ENCODE measurements at regions not wholly inside any gene's neighbourhood (a gene's known extent, or its start where the extent isn't known, plus 50 kb on each side); places are given as distances from the start of the nearest gene placed in this dataset.

- Histone ChIP-seq H3K79me2 (ENCODE audit: control insufficient read depth, insufficient read depth, low read length) (no peaks in the 10 kb centered on the region), H3K4me3 (replicated peaks in 1 of 4; ENCODE audit: control extremely low read depth in 1 of 4, insufficient read depth in 1 of 4, low read depth in 3 of 4, low read length in 4 of 4) (no peak overlapping the region), H3K36me3 (ENCODE audit: control insufficient read depth, insufficient read depth, low read length) (no peaks in the 10 kb centered on the region), H4K20me1 (ENCODE audit: control insufficient read depth, extremely low read depth, insufficient read depth, low read length) (no peaks in the 10 kb centered on the region), H3K4me1 (ENCODE audit: control insufficient read depth, extremely low read depth, insufficient read depth, low read length) (no peaks in the 10 kb centered on the region), H3K9ac (ENCODE audit: insufficient read depth, low read length) (no peak overlapping the region), H3K4me2 (ENCODE audit: extremely low read depth, insufficient read depth, low read length) (no peak overlapping the region), H3K27ac (ENCODE audit: insufficient read depth, low read length) (no peak overlapping the region), H3K9me3 (ENCODE audit: control insufficient read depth, insufficient read depth, low read depth, low read length) (no peaks in the 10 kb centered on the region), H3K27me3 (ENCODE audit: control insufficient read depth, insufficient read depth, low read length) (no peaks in the 10 kb centered on the region), H2AFZ (ENCODE audit: low read length) (no peak overlapping the region)
- no peak for TF ChIP-seq CTCF (conservative IDR thresholded peaks at IDR 0.05 in 1 of 2, IDR thresholded peaks at IDR 0.05 in 1 of 2; ENCODE audit: low read depth in 1 of 2, low read length in 2 of 2)
- no peak for TF ChIP-seq EZH2 (IDR thresholded peaks at IDR 0.05; ENCODE audit: low read length, missing control alignments)
- DNase-seq (ENCODE audit: low read depth in 2 of 2), result peak in 1 of 2 donors; percentile 54
These were observed 275.2 kb upstream of the PCDH9 start for GRCh38 chr13:67505376-67505775.

GRCh38 chr13:67498948-67499347, 268.8 kb upstream of the PCDH9 start:
- Histone ChIP-seq H3K27me3 (ENCODE audit: control insufficient read depth, insufficient read depth, low read length) (no peaks in the 10 kb centered on the region), H3K36me3 (ENCODE audit: control insufficient read depth, insufficient read depth, low read length) (no peaks in the 10 kb centered on the region), H3K4me2 (ENCODE audit: extremely low read depth, insufficient read depth, low read length) (no peak overlapping the region), H3K9me3 (ENCODE audit: control insufficient read depth, insufficient read depth, low read depth, low read length) (no peaks in the 10 kb centered on the region), H3K9ac (ENCODE audit: insufficient read depth, low read length) (no peak overlapping the region), H3K79me2 (ENCODE audit: control insufficient read depth, insufficient read depth, low read length) (no peaks in the 10 kb centered on the region), H2AFZ (ENCODE audit: low read length) (no peak overlapping the region), H3K4me3 (replicated peaks in 1 of 4; ENCODE audit: control extremely low read depth in 1 of 4, insufficient read depth in 1 of 4, low read depth in 3 of 4, low read length in 4 of 4) (no peak overlapping the region), H4K20me1 (ENCODE audit: control insufficient read depth, extremely low read depth, insufficient read depth, low read length) (no peaks in the 10 kb centered on the region), H3K4me1 (ENCODE audit: control insufficient read depth, extremely low read depth, insufficient read depth, low read length) (no peaks in the 10 kb centered on the region), H3K27ac (ENCODE audit: insufficient read depth, low read length) (no peak overlapping the region)
- no peak for TF ChIP-seq CTCF (conservative IDR thresholded peaks at IDR 0.05 in 1 of 2, IDR thresholded peaks at IDR 0.05 in 1 of 2; ENCODE audit: low read depth in 1 of 2, low read length in 2 of 2)
- no peak for TF ChIP-seq EZH2 (IDR thresholded peaks at IDR 0.05; ENCODE audit: low read length, missing control alignments)
- no peak for DNase-seq (ENCODE audit: low read depth in 2 of 2)

GRCh38 chr13:67493835-67494234, 263.7 kb upstream of the PCDH9 start:
- no peak for TF ChIP-seq CTCF (conservative IDR thresholded peaks at IDR 0.05 in 1 of 2, IDR thresholded peaks at IDR 0.05 in 1 of 2; ENCODE audit: low read depth in 1 of 2, low read length in 2 of 2)
- TF ChIP-seq EZH2 (IDR thresholded peaks at IDR 0.05; ENCODE audit: low read length, missing control alignments), result no peak
- peak in 1 of 2 donors; percentile 28 for DNase-seq (ENCODE audit: low read depth in 2 of 2)
- Histone ChIP-seq H3K36me3 (ENCODE audit: control insufficient read depth, insufficient read depth, low read length) (no peaks in the 10 kb centered on the region), H4K20me1 (ENCODE audit: control insufficient read depth, extremely low read depth, insufficient read depth, low read length) (no peaks in the 10 kb centered on the region), H3K79me2 (ENCODE audit: control insufficient read depth, insufficient read depth, low read length) (no peaks in the 10 kb centered on the region), H3K9me3 (ENCODE audit: control insufficient read depth, insufficient read depth, low read depth, low read length) (no peaks in the 10 kb centered on the region), H3K4me3 (replicated peaks in 1 of 4; ENCODE audit: control extremely low read depth in 1 of 4, insufficient read depth in 1 of 4, low read depth in 3 of 4, low read length in 4 of 4) (no peak overlapping the region), H3K27ac (ENCODE audit: insufficient read depth, low read length) (no peak overlapping the region), H3K9ac (ENCODE audit: insufficient read depth, low read length) (no peak overlapping the region), H3K27me3 (ENCODE audit: control insufficient read depth, insufficient read depth, low read length) (no peaks in the 10 kb centered on the region), H2AFZ (ENCODE audit: low read length) (no peak overlapping the region), H3K4me2 (ENCODE audit: extremely low read depth, insufficient read depth, low read length) (no peak overlapping the region), H3K4me1 (ENCODE audit: control insufficient read depth, extremely low read depth, insufficient read depth, low read length) (no peaks in the 10 kb centered on the region)

Data from fibroblast of lung (primary cell).